OCI-LY1 (cell line): ENCODE measurements at regions not wholly inside any gene's neighbourhood (a gene's known extent, or its start where the extent isn't known, plus 50 kb on each side); places are given as distances from the start of the nearest gene placed in this dataset.

Experiments
- EZH2 ChIP-seq: fragments of 200-600 bp; sonication (generic), shearing (Covaris generic); IDR thresholded peaks from 2 replicates; pipeline ENCODE4 v1.8.0; 2017; ENCODE audit warnings: borderline replicate concordance, mixed run types, mild to moderate bottlenecking, antibody characterized with exemption, low read length, moderate library complexity, mixed read lengths
- TF ChIP-seq, protein P1 (sequence below): fragments of 200-600 bp; sonication (generic), shearing (Covaris generic); IDR thresholded peaks from 2 replicates; pipeline ENCODE4 v1.5.1; 2017; ENCODE audit warnings: mild to moderate bottlenecking, antibody characterized with exemption, low read length, moderate library complexity, mixed read lengths

DNA sequence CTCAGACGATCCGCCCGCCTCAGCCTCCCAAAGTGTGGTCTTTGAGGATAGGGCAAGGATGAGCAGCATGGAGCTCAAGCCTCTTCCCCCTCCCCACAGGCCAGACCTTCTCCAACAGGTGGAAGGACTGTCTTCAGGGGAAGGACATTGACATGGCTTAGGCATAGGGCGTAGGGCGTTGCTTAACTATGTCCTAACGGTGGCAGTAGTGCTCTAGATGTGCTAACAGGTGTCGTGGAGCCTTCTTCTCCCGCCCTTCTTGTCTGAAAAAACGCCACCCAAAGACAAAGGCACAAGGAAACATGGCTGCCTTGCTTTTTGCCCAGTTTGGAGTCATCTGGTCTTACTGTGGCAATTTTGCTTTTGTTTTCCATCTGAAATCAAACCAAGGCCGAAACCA, 219.8 kb downstream of the OR13H1 start:
- TF ChIP-seq, protein P1, sequence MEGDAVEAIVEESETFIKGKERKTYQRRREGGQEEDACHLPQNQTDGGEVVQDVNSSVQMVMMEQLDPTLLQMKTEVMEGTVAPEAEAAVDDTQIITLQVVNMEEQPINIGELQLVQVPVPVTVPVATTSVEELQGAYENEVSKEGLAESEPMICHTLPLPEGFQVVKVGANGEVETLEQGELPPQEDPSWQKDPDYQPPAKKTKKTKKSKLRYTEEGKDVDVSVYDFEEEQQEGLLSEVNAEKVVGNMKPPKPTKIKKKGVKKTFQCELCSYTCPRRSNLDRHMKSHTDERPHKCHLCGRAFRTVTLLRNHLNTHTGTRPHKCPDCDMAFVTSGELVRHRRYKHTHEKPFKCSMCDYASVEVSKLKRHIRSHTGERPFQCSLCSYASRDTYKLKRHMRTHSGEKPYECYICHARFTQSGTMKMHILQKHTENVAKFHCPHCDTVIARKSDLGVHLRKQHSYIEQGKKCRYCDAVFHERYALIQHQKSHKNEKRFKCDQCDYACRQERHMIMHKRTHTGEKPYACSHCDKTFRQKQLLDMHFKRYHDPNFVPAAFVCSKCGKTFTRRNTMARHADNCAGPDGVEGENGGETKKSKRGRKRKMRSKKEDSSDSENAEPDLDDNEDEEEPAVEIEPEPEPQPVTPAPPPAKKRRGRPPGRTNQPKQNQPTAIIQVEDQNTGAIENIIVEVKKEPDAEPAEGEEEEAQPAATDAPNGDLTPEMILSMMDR, result peak; percentile 66
- TF ChIP-seq EZH2, result no peak
